Skeletal muscle tissue (tissue), 3 donors: ENCODE measurements at regions not wholly inside any gene's neighbourhood (a gene's known extent, or its start where the extent isn't known, plus 50 kb on each side); places are given as distances from the start of the nearest gene placed in this dataset.

Source experiments
- H3K27ac ChIP-seq: one replicate; pipeline ENCODE4 v1.7.0; 2013; ENCODE audit warnings: mild to moderate bottlenecking, low read depth, low read length, inconsistent platforms
- H3K27me3 ChIP-seq, 3 donors: one replicate each; pipeline ENCODE4 v1.7.0; 2013; ENCODE audit warnings: low read length in 3 of 3; ENCODE audit not compliant: control insufficient read depth in 3 of 3, insufficient read depth in 3 of 3
- H3K36me3 ChIP-seq, 3 donors: one replicate each; pipeline ENCODE4 v1.7.0; 2013; ENCODE audit warnings: low read length in 3 of 3; ENCODE audit not compliant: control insufficient read depth in 3 of 3, insufficient read depth in 3 of 3
- H3K4me1 ChIP-seq, 3 donors: one replicate each; pipeline ENCODE4 v1.7.0; 2013; ENCODE audit warnings: low read length in 3 of 3, mild to moderate bottlenecking in 3 of 3; ENCODE audit not compliant: control insufficient read depth in 3 of 3, insufficient read depth in 3 of 3
- H3K4me3 ChIP-seq, 3 donors: one replicate each; pipeline ENCODE4 v1.7.0; 2013; ENCODE audit warnings: low read length in 3 of 3
- H3K9ac ChIP-seq, 3 donors: one replicate each; pipeline ENCODE4 v1.7.0; 2013; ENCODE audit warnings: low read length in 3 of 3, mild to moderate bottlenecking in 3 of 3, moderate library complexity in 2 of 3, low read depth in 1 of 3
- H3K9me3 ChIP-seq, 3 donors: one replicate each; pipeline ENCODE4 v1.7.0; 2013; ENCODE audit warnings: low read length in 3 of 3; ENCODE audit not compliant: control insufficient read depth in 3 of 3
- donor health status: Osteomylitis.

GRCh38 chr15:94671858-94672532 is 440.6 kb downstream of the MCTP2 start:
- H3K9ac ChIP-seq = no peak overlapping the region
- no peaks in the 10 kb centered on the region for H3K9me3 ChIP-seq
- H3K4me3 ChIP-seq = no peak overlapping the region
- no peaks in the 10 kb centered on the region for H3K36me3 ChIP-seq
- peak overlapping the region; percentile 26 for H3K27ac ChIP-seq
- peaks cover 0 to 2% (median 0%) of the 10 kb centered on the region in 3 donors for H3K27me3 ChIP-seq
- H3K4me1 ChIP-seq = peaks cover 0 to 3% (median 0%) of the 10 kb centered on the region in 3 donors

DNA sequence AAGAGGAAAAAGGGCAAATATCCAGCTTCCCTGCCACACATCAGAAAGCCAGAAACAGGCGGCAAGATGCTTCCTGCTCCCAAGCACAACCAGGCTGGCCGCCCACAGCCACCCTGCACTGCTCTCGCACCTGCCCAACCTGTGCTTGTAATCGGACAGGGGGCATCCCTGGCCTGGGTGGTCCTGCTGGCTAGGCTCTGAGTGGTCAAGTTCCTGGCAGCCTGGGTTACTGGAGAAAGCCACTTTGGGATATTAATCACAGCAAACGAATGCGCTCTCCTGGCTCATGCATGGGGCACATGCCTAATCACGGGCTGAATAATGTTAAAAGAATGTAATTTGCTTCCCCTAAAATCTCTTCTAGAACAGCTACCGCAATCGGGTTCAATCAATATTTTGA is 442.4 kb downstream of the MCTP2 start:
- Histone ChIP-seq H3K4me3 (no peak overlapping the region), H3K27ac (no peak overlapping the region), H3K4me1 (peaks cover 0 to 3% (median 0%) of the 10 kb centered on the region in 3 donors), H3K9ac (no peak overlapping the region), H3K9me3 (no peaks in the 10 kb centered on the region), H3K27me3 (peaks cover 0 to 2% (median 0%) of the 10 kb centered on the region in 3 donors), H3K36me3 (no peaks in the 10 kb centered on the region)

- peaks cover 0 to 2% (median 0%) of the 10 kb centered on the region in 3 donors for H3K27me3 ChIP-seq
- no peaks in the 10 kb centered on the region for H3K9me3 ChIP-seq
- H3K4me3 ChIP-seq = no peak overlapping the region
- no peak overlapping the region for H3K27ac ChIP-seq
- H3K36me3 ChIP-seq = no peaks in the 10 kb centered on the region
- peaks cover 0 to 3% (median 0%) of the 10 kb centered on the region in 3 donors for H3K4me1 ChIP-seq
- H3K9ac ChIP-seq = no peak overlapping the region
Measured at GRCh38 chr15:94674296-94674695, 442.9 kb downstream of the MCTP2 start.

DNA sequence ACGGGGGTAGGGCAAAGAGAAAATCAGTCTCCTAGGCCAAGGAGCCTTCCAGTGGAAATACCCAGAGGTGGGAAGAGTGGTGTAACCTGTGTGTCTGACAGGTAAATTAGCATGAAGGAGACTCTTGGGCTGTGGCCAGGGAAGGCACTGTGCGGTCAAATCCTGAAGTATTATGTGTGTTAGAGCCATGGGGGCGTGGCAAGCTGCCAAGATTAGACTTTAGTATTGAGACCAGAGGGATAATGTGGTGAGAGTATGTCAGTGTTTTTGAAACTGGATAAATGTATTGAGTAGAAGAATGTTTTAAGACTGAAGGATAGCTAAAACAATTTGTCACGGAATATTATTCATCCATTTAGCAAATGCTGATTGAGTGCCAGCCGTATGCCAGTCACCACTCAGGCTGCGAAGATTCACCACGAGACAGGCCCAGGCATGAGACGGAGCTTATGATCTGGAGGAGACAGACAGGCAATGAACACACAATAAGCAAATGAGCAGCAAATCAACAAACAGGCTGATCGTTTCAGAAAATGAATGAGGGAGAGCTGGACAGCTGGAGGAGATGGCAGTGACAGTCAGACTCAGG is 445.9 kb downstream of the MCTP2 start:
- Histone ChIP-seq H3K9me3 (no peaks in the 10 kb centered on the region), H3K4me1 (peaks cover 0 to 3% (median 0%) of the 10 kb centered on the region in 3 donors), H3K4me3 (no peak overlapping the region), H3K9ac (no peak overlapping the region), H3K36me3 (no peaks in the 10 kb centered on the region), H3K27me3 (peaks cover 0 to 2% (median 0%) of the 10 kb centered on the region in 3 donors), H3K27ac (no peak overlapping the region)

GRCh38 chr15:94682171-94682570 is 450.8 kb downstream of the MCTP2 start:
- Histone ChIP-seq H3K27ac (no peak overlapping the region), H3K9ac (no peak overlapping the region), H3K9me3 (no peaks in the 10 kb centered on the region), H3K36me3 (no peaks in the 10 kb centered on the region), H3K4me3 (no peak overlapping the region), H3K27me3 (peaks cover 0 to 2% (median 0%) of the 10 kb centered on the region in 3 donors), H3K4me1 (no peaks in the 10 kb centered on the region)

GRCh38 chr15:94683902-94684301 is 452.5 kb downstream of the MCTP2 start:
- Histone ChIP-seq H3K9ac (no peak overlapping the region), H3K4me1 (no peaks in the 10 kb centered on the region), H3K27ac (no peak overlapping the region), H3K27me3 (peaks cover 0 to 2% (median 0%) of the 10 kb centered on the region in 3 donors), H3K9me3 (no peaks in the 10 kb centered on the region), H3K36me3 (no peaks in the 10 kb centered on the region), H3K4me3 (no peak overlapping the region)

DNA sequence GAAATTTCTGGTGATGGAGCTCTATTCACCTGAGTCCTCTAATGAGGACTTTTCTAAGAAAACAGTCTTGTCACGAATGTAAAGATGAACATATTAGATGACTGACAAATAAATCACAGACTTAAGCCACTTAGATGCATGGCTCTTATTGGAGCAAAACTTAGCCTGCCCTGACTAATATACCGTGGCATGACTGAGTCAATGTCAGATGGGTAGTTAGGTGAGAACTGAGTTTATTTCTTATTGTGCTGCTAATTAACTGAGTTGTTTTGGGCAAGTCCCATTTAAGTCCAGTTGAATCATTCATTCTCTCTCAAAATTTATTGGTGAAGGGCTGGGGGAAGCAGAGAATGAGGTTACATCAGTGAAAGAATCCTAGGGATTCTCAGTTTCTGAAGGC is 459.8 kb downstream of the MCTP2 start:
- Histone ChIP-seq H3K4me1 (no peaks in the 10 kb centered on the region), H3K9me3 (no peaks in the 10 kb centered on the region), H3K9ac (no peak overlapping the region), H3K36me3 (no peaks in the 10 kb centered on the region), H3K27me3 (no peaks in the 10 kb centered on the region), H3K27ac (no peak overlapping the region), H3K4me3 (no peak overlapping the region)

GRCh38 chr15:94692710-94693109 is 461.3 kb downstream of the MCTP2 start:
- H3K9ac ChIP-seq = no peak overlapping the region
- H3K27ac ChIP-seq = no peak overlapping the region
- H3K9me3 ChIP-seq = no peaks in the 10 kb centered on the region
- no peak overlapping the region for H3K4me3 ChIP-seq
- no peaks in the 10 kb centered on the region for H3K27me3 ChIP-seq
- H3K36me3 ChIP-seq = no peaks in the 10 kb centered on the region
- no peaks in the 10 kb centered on the region for H3K4me1 ChIP-seq

DNA sequence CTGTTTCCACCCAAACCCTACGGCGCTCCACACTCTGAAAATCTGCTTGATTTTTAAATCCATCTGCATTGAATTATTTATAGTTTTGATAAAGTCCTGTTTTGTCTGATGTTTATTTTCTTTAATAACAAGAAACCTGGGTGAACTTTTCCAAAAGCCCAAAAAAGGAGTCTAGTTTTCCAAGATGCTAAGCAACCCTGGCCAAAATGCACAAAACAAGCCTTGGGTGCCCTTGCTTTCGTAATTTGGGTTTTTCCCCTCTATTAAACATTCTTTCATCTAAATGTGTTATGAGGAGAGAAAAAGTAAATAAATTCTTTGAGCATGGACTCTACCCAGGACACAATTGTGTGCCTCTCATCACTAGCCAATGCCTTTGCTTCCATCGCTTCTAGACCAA is 468.9 kb downstream of the MCTP2 start:
- Histone ChIP-seq H3K36me3 (no peaks in the 10 kb centered on the region), H3K4me3 (no peak overlapping the region), H3K9me3 (no peaks in the 10 kb centered on the region), H3K9ac (no peak overlapping the region), H3K27ac (no peak overlapping the region), H3K27me3 (no peaks in the 10 kb centered on the region), H3K4me1 (no peaks in the 10 kb centered on the region)

GRCh38 chr15:94701281-94701985 is 470.1 kb downstream of the MCTP2 start:
- H3K36me3 ChIP-seq = no peaks in the 10 kb centered on the region
- H3K4me1 ChIP-seq = no peaks in the 10 kb centered on the region
- H3K27ac ChIP-seq = no peak overlapping the region
- H3K9me3 ChIP-seq = no peaks in the 10 kb centered on the region
- H3K4me3 ChIP-seq = no peak overlapping the region
- no peak overlapping the region for H3K9ac ChIP-seq
- H3K27me3 ChIP-seq = no peaks in the 10 kb centered on the region
